ENCODE measurements at regions not wholly inside any gene's neighbourhood (a gene's known extent, or its start where the extent isn't known, plus 50 kb on each side); places are given as distances from the start of the nearest gene placed in this dataset.

DNA sequence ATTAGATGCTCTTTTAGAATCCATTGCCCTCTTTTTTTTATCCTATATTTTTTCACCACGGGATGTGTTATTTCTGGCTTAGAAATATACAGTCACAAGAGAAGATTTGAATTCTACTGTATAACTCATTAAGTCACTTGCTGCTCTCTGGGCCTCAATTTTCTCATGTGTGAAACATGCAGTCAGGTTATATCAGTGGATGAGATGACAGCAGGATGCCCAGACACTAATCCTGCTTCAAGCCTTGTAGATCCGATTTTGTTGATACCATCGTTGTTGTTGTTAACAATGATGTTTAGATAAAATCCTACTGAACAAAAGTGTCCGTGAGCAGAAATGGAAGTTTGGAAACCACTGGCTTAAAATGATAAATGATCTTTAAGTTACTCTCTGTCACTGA lies 421.9 kb upstream of the DMAC1 start:
- DNase-seq (ENCODE audit: low read depth) (no peak), FAIRE-seq (no peak)
- no peaks in the 10 kb centered on the region for H3K27me3 ChIP-seq (ENCODE audit: control insufficient read depth, insufficient read depth, low read length)

DNA sequence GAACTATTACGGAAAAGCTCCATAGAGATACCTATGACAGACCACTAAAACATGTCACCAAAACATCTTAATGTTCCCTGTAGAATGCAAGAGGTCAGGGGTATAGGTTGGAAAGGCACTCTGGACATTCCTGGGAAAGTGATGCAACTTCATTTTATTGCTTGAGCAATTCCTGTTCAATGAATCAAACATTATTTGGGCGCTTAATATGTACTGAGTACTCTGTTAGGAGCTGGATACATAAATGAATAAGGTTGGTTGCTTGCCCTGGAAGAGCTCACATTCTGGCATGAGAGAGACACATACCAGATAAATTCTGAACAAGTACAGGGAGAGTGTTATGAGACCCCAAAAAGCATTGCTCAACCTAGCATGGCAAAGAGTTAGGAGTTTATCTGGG lies 408.9 kb upstream of the DMAC1 start:
- H3K4me3 ChIP-seq (ENCODE audit: low read depth, low read length): no peak overlapping the region
- no peaks in the 10 kb centered on the region for H3K36me3 ChIP-seq (ENCODE audit: control insufficient read depth, insufficient read depth, low read length)
- TF ChIP-seq, protein P1, sequence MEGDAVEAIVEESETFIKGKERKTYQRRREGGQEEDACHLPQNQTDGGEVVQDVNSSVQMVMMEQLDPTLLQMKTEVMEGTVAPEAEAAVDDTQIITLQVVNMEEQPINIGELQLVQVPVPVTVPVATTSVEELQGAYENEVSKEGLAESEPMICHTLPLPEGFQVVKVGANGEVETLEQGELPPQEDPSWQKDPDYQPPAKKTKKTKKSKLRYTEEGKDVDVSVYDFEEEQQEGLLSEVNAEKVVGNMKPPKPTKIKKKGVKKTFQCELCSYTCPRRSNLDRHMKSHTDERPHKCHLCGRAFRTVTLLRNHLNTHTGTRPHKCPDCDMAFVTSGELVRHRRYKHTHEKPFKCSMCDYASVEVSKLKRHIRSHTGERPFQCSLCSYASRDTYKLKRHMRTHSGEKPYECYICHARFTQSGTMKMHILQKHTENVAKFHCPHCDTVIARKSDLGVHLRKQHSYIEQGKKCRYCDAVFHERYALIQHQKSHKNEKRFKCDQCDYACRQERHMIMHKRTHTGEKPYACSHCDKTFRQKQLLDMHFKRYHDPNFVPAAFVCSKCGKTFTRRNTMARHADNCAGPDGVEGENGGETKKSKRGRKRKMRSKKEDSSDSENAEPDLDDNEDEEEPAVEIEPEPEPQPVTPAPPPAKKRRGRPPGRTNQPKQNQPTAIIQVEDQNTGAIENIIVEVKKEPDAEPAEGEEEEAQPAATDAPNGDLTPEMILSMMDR (IDR thresholded peaks at IDR 0.05; ENCODE audit: insufficient read depth, low read length, severe bottlenecking): no peak
- H3K27me3 ChIP-seq (ENCODE audit: control insufficient read depth, insufficient read depth, low read length): no peaks in the 10 kb centered on the region
- no peak for DNase-seq (ENCODE audit: low read depth)
- FAIRE-seq: no peak

More for the DNA sequence above, 421.9 kb upstream of the DMAC1 start:
- Histone ChIP-seq H3K4me3 (ENCODE audit: low read depth, low read length) (no peak overlapping the region), H3K36me3 (ENCODE audit: control insufficient read depth, insufficient read depth, low read length) (no peaks in the 10 kb centered on the region)
- TF ChIP-seq, protein P1 (IDR thresholded peaks at IDR 0.05; ENCODE audit: insufficient read depth, low read length, severe bottlenecking): no peak

DNA sequence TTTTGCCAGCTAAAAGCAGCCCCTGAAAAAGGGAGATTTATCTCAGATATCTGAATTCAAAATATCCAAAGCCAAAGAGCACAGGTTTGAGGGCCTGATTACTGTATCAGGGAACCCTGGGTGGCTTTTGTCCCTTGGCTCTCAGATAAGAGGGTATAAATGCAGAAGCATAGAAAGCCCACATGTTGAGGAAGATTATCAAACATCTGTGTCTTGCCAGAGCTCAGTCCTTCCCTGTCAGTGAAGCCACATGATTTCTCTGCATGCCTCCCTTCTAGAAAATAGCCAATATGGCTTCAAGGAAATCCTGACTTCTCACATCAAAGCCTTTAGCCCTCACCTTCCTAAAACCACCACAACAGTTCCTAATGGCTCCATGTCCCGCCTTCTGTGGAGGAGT lies 408.0 kb upstream of the DMAC1 start:
- DNase-seq (ENCODE audit: low read depth) (no peak), FAIRE-seq (no peak)
- Histone ChIP-seq H3K36me3 (ENCODE audit: control insufficient read depth, insufficient read depth, low read length) (no peaks in the 10 kb centered on the region), H3K27me3 (ENCODE audit: control insufficient read depth, insufficient read depth, low read length) (no peaks in the 10 kb centered on the region), H3K4me3 (ENCODE audit: low read depth, low read length) (no peak overlapping the region)
- TF ChIP-seq, protein P1 (IDR thresholded peaks at IDR 0.05; ENCODE audit: insufficient read depth, low read length, severe bottlenecking): no peak

DNA sequence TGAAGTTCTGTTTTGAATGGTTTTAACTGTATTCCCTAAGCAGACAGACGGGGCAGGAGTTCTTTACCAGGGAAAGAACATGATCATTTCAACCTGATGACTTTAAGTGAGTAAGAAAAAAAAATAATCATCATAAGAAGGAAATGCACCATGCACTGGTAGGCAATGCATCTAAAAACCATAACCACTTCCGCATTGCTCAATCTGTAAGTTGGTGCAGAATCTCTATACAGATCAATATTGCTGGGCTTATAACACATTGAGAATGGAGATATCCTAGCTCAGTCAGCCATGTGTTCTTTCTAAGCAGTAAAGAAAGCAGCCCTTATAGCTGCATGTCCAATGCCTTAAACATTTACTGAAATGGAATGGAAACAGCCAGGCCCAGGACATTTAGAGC lies 407.1 kb upstream of the DMAC1 start:
- no peak overlapping the region for H3K4me3 ChIP-seq (ENCODE audit: low read depth, low read length)
- H3K36me3 ChIP-seq (ENCODE audit: control insufficient read depth, insufficient read depth, low read length): no peaks in the 10 kb centered on the region
- FAIRE-seq (no peak), DNase-seq (ENCODE audit: low read depth) (no peak)
- TF ChIP-seq, protein P1 (IDR thresholded peaks at IDR 0.05; ENCODE audit: insufficient read depth, low read length, severe bottlenecking): no peak
- no peaks in the 10 kb centered on the region for H3K27me3 ChIP-seq (ENCODE audit: control insufficient read depth, insufficient read depth, low read length)

DNA sequence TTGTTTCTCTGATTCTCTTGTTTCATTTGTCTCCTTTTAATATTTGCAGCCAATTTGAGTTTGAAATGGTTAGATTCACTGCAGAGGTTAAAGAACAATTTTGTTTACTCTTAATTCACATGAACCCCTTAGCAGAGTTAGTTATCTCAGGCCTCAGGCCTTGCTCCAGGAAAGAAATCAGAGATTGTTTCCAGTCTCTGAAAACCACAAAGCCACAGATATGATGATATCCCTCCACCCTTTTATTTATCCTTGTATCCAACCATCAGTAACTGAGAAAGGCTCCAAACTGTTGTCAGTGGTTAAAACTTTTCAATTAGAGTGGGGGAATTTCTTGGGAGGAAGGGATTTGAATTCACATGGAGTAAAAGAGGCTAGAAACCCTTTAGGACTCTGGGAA lies 406.0 kb upstream of the DMAC1 start:
- no peak overlapping the region for H3K4me3 ChIP-seq (ENCODE audit: low read depth, low read length)
- H3K27me3 ChIP-seq (ENCODE audit: control insufficient read depth, insufficient read depth, low read length): no peaks in the 10 kb centered on the region
- TF ChIP-seq, protein P1 (IDR thresholded peaks at IDR 0.05; ENCODE audit: insufficient read depth, low read length, severe bottlenecking): no peak
- no peak for DNase-seq (ENCODE audit: low read depth)
- FAIRE-seq: no peak
- H3K36me3 ChIP-seq (ENCODE audit: control insufficient read depth, insufficient read depth, low read length): no peaks in the 10 kb centered on the region

DNA sequence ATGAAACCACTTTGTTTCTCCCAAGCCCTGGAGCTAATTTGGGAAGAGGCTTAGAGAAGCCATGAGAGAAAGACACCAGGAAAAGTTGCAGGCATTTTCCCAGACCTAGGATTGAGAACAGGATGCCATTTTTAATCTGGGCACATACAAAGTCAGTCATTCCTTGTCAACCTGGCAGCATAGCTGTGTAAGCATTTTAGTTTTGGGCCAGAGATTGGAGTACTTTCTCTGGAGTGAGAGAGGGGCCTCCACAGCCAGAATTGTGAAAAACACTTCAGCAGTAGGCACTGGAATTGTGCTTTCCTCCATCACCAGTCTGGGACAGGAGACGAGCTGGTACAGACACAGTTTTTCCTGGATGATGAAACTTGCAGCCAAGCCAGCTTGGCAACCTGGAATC lies 390.3 kb upstream of the DMAC1 start:
- Histone ChIP-seq H3K27me3 (ENCODE audit: control insufficient read depth, insufficient read depth, low read length) (no peaks in the 10 kb centered on the region), H3K4me3 (ENCODE audit: low read depth, low read length) (no peak overlapping the region), H3K36me3 (ENCODE audit: control insufficient read depth, insufficient read depth, low read length) (no peaks in the 10 kb centered on the region)
- FAIRE-seq: no peak
- DNase-seq (ENCODE audit: low read depth): no peak
- TF ChIP-seq, protein P1 (IDR thresholded peaks at IDR 0.05; ENCODE audit: insufficient read depth, low read length, severe bottlenecking): no peak

Measured in bronchial epithelial cell (primary cell).